Occipital lobe (tissue), 1 donor: ENCODE measurements at regions not wholly inside any gene's neighbourhood (a gene's known extent, or its start where the extent isn't known, plus 50 kb on each side); places are given as distances from the start of the nearest gene placed in this dataset.

Source experiments
- DNase-seq: peaks from one replicate; lab custom pipeline; 2025; lab: John Stamatoyannopoulos, UW

GRCh38 chr5:176711883-176712282 is 64.6 kb downstream of the TSPAN17 start:
- DNase-seq = no peak

GRCh38 chr5:176712546-176713304 is 65.4 kb downstream of the TSPAN17 start:
- no peak for DNase-seq

GRCh38 chr5:176713409-176713808 is 66.1 kb downstream of the TSPAN17 start:
- no peak for DNase-seq

GRCh38 chr5:176714067-176714466 is 66.8 kb downstream of the TSPAN17 start:
- no peak for DNase-seq

- DNase-seq = peak; percentile 66
Observed at GRCh38 chr5:176716320-176716719, 69.0 kb downstream of the TSPAN17 start.

- DNase-seq = no peak
Observed at GRCh38 chr5:176719113-176719739, 71.9 kb downstream of the TSPAN17 start.

GRCh38 chr5:176721509-176721908 is 74.2 kb downstream of the TSPAN17 start:
- DNase-seq = no peak

- DNase-seq = no peak
Observed at GRCh38 chr5:176722757-176723156, 75.5 kb downstream of the TSPAN17 start.

GRCh38 chr5:176723440-176723839 is 76.2 kb downstream of the TSPAN17 start:
- no peak for DNase-seq

GRCh38 chr5:176724472-176724871 is 77.2 kb downstream of the TSPAN17 start:
- no peak for DNase-seq

GRCh38 chr5:176725521-176726280 is 78.4 kb downstream of the TSPAN17 start:
- no peak for DNase-seq

GRCh38 chr5:176726746-176727527 is 79.7 kb downstream of the TSPAN17 start:
- no peak for DNase-seq

- no peak for DNase-seq
Observed at GRCh38 chr5:176727528-176727900, 80.2 kb downstream of the TSPAN17 start.

GRCh38 chr5:176727983-176728675 is 80.8 kb downstream of the TSPAN17 start:
- no peak for DNase-seq

- DNase-seq = no peak
Observed at GRCh38 chr5:176728831-176729251, 81.5 kb upstream of the UNC5A start.

- DNase-seq = no peak
Observed at GRCh38 chr5:176730815-176731475, 79.4 kb upstream of the UNC5A start.

- DNase-seq = no peak
Observed at GRCh38 chr5:176731506-176732160, 78.7 kb upstream of the UNC5A start.

GRCh38 chr5:176732306-176732705 is 78.1 kb upstream of the UNC5A start:
- no peak for DNase-seq

- no peak for DNase-seq
Observed at GRCh38 chr5:176732736-176733405, 77.5 kb upstream of the UNC5A start.
